HG03378 (cell line): ENCODE measurements at regions not wholly inside any gene's neighbourhood (a gene's known extent, or its start where the extent isn't known, plus 50 kb on each side); places are given as distances from the start of the nearest gene placed in this dataset.
"Not testable (repeated sequence)": the region's sequence is repeated elsewhere in the genome, so short reads cannot be mapped to it uniquely, and the experiment has no call there.

Experiments
- ATAC-seq: cut with Tn5 transposase; IDR thresholded peaks from one replicate; pipeline ENCODE4 v1.9.1; 2021; ENCODE audit warnings: mild to moderate bottlenecking, moderate library complexity; ENCODE audit not compliant: unreplicated experiment

- no peak for ATAC-seq
These were observed 70.8 kb upstream of the AKIRIN2 start for GRCh38 chr6:87772597-87773530.

- ATAC-seq: no peak
These were observed 65.4 kb upstream of the AKIRIN2 start for GRCh38 chr6:87767478-87767877.

- no peak for ATAC-seq
These were observed 64.2 kb upstream of the AKIRIN2 start for GRCh38 chr6:87766211-87766610.

- no peak for ATAC-seq
These were observed 61.9 kb upstream of the AKIRIN2 start for GRCh38 chr6:87763901-87764300.

- no peak for ATAC-seq
These were observed 61.2 kb upstream of the AKIRIN2 start for GRCh38 chr6:87763276-87763675.

- no peak for ATAC-seq
These were observed 60.1 kb upstream of the AKIRIN2 start for GRCh38 chr6:87762116-87762515.

- ATAC-seq: no peak
These were observed 55.8 kb upstream of the AKIRIN2 start for GRCh38 chr6:87757792-87758191.

- peak; percentile 99 for ATAC-seq
These were observed 54.8 kb upstream of the AKIRIN2 start for GRCh38 chr6:87756858-87757257.

- ATAC-seq: no peak
These were observed 54.0 kb upstream of the AKIRIN2 start for GRCh38 chr6:87755708-87756671.

GRCh38 chr6:87754828-87755227 lies 52.8 kb upstream of the AKIRIN2 start:
- peak; percentile 43 for ATAC-seq

- ATAC-seq: no peak
These were observed 51.2 kb upstream of the AKIRIN2 start for GRCh38 chr6:87753131-87753685.

GRCh38 chr6:87752503-87752902 lies 50.5 kb upstream of the AKIRIN2 start:
- ATAC-seq: not testable (repeated sequence)
